ENCODE measurements at regions not wholly inside any gene's neighbourhood (a gene's known extent, or its start where the extent isn't known, plus 50 kb on each side); places are given as distances from the start of the nearest gene placed in this dataset.

DNA sequence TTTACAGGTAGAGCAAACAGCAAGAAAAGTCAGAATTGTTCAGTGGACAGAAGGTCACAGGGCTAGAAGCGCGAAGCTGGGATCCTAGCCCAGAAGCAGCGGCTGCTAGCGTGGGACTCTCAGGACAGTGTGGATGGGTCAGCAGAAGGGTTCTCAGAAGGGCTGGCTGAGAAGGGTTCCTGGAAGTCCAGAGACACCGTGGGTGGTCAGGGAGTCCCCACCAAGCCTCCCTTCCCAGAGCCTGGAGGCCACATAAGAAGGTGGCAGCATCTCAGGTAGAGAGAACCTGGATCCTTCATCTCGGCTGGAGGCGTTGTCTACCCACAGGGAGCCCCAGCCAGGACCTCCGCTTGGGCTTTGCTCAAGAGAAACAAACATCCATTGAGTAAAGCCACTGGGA, 696.3 kb downstream of the PTPRU start:
- ATAC-seq = no peak
- TF ChIP-seq ISL1 (CRISPR knock-in tag; IDR thresholded peaks at IDR 0.05) = no peak
- no peak for TF ChIP-seq TOX (CRISPR knock-in tag; IDR thresholded peaks at IDR 0.05; ENCODE audit: borderline replicate concordance)
- TF ChIP-seq, protein P1, sequence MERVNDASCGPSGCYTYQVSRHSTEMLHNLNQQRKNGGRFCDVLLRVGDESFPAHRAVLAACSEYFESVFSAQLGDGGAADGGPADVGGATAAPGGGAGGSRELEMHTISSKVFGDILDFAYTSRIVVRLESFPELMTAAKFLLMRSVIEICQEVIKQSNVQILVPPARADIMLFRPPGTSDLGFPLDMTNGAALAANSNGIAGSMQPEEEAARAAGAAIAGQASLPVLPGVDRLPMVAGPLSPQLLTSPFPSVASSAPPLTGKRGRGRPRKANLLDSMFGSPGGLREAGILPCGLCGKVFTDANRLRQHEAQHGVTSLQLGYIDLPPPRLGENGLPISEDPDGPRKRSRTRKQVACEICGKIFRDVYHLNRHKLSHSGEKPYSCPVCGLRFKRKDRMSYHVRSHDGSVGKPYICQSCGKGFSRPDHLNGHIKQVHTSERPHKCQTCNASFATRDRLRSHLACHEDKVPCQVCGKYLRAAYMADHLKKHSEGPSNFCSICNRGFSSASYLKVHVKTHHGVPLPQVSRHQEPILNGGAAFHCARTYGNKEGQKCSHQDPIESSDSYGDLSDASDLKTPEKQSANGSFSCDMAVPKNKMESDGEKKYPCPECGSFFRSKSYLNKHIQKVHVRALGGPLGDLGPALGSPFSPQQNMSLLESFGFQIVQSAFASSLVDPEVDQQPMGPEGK (CRISPR knock-in tag; IDR thresholded peaks at IDR 0.05; ENCODE audit: borderline replicate concordance) = no peak

DNA sequence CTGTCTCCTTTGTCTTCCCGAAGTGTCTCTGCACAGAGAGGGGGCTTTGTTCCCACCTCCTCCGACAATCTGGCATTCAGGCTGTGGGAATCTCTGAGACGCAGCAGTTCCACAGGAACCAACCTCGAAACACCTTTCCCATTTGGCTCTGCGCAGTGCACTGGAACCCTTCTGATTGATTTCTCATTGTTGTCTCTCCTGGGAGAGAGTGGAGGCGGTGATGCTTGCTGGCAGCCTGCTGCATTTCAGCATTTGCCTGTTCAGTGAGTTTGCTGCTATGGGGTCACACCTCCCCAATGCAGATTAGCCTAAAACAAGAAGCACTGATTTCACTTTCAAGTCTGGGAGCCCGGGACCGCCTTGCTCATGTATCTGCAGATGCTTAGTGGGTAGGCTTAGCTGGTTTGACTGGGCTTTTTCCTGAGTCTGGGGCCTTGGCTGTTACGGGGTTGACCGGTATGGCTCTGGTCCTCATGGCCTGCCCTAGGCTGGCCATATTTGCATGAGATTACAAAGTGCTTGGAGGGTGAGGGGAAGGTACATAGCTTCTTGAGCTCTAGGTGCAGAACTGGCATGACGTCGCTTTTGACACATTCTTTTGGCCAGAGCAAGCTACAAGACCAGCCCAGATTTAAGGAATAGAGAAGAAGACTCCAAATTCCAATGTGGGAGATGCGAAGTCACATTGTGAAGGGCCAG, 695.3 kb downstream of the PTPRU start:
- TF ChIP-seq SNAI2 (CRISPR knock-in tag; IDR thresholded peaks at IDR 0.05) (no peak), PPARA (CRISPR knock-in tag; IDR thresholded peaks at IDR 0.05; ENCODE audit: borderline replicate concordance) (no peak), ZFP30 (CRISPR knock-in tag; IDR thresholded peaks at IDR 0.05) (no peak), CSDC2 (CRISPR knock-in tag; IDR thresholded peaks at IDR 0.05) (no peak), ZNF565 (CRISPR knock-in tag; conservative IDR thresholded peaks at IDR 0.05; ENCODE audit: low read depth) (no peak), ZNF8 (CRISPR knock-in tag; IDR thresholded peaks at IDR 0.05) (no peak), ZC3H10 (CRISPR knock-in tag; IDR thresholded peaks at IDR 0.05) (no peak), ISL1 (CRISPR knock-in tag; IDR thresholded peaks at IDR 0.05) (no peak), TCF4 (CRISPR knock-in tag; IDR thresholded peaks at IDR 0.05; ENCODE audit: borderline replicate concordance) (no peak)
- TF ChIP-seq, protein P2, sequence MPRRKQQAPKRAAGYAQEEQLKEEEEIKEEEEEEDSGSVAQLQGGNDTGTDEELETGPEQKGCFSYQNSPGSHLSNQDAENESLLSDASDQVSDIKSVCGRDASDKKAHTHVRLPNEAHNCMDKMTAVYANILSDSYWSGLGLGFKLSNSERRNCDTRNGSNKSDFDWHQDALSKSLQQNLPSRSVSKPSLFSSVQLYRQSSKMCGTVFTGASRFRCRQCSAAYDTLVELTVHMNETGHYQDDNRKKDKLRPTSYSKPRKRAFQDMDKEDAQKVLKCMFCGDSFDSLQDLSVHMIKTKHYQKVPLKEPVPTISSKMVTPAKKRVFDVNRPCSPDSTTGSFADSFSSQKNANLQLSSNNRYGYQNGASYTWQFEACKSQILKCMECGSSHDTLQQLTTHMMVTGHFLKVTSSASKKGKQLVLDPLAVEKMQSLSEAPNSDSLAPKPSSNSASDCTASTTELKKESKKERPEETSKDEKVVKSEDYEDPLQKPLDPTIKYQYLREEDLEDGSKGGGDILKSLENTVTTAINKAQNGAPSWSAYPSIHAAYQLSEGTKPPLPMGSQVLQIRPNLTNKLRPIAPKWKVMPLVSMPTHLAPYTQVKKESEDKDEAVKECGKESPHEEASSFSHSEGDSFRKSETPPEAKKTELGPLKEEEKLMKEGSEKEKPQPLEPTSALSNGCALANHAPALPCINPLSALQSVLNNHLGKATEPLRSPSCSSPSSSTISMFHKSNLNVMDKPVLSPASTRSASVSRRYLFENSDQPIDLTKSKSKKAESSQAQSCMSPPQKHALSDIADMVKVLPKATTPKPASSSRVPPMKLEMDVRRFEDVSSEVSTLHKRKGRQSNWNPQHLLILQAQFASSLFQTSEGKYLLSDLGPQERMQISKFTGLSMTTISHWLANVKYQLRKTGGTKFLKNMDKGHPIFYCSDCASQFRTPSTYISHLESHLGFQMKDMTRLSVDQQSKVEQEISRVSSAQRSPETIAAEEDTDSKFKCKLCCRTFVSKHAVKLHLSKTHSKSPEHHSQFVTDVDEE (CRISPR knock-in tag; IDR thresholded peaks at IDR 0.05) = no peak
- TF ChIP-seq, protein P1 (CRISPR knock-in tag; IDR thresholded peaks at IDR 0.05; ENCODE audit: borderline replicate concordance) = no peak
- TF ChIP-seq, protein P3, sequence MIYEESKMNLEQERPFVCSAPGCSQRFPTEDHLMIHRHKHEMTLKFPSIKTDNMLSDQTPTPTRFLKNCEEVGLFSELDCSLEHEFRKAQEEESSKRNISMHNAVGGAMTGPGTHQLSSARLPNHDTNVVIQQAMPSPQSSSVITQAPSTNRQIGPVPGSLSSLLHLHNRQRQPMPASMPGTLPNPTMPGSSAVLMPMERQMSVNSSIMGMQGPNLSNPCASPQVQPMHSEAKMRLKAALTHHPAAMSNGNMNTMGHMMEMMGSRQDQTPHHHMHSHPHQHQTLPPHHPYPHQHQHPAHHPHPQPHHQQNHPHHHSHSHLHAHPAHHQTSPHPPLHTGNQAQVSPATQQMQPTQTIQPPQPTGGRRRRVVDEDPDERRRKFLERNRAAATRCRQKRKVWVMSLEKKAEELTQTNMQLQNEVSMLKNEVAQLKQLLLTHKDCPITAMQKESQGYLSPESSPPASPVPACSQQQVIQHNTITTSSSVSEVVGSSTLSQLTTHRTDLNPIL (CRISPR knock-in tag; IDR thresholded peaks at IDR 0.05; ENCODE audit: low read depth) = no peak
- no peak for ATAC-seq

DNA sequence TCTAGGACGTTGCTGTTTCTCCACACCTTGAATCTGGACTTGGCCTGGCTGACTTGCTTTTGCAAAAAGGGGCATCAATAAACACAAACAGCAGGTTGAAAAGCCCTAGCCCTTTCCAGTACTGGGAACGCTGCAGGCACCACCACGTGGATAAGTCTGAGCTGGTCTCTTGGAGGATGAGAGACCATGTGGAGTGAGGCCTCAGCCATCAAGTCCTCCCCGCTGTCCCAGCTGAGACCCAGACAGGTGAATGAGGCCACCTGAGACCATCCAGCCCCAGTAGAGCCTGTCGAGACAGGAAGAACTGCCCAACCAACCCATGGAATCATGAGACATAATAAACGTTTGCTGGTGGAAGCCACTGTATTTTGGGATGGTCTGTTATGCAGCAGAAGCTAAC, 688.7 kb downstream of the PTPRU start:
- no peak for ATAC-seq
- TF ChIP-seq, protein P3 (CRISPR knock-in tag; IDR thresholded peaks at IDR 0.05; ENCODE audit: low read depth) = no peak
- TF ChIP-seq, protein P1 (CRISPR knock-in tag; IDR thresholded peaks at IDR 0.05; ENCODE audit: borderline replicate concordance) = no peak
- TF ChIP-seq ZFP30 (CRISPR knock-in tag; IDR thresholded peaks at IDR 0.05) (no peak), TOX (CRISPR knock-in tag; IDR thresholded peaks at IDR 0.05; ENCODE audit: borderline replicate concordance) (no peak), OSR1 (CRISPR knock-in tag; IDR thresholded peaks at IDR 0.05) (no peak), RARB (CRISPR knock-in tag; IDR thresholded peaks at IDR 0.05) (no peak), ESRRG (CRISPR knock-in tag; IDR thresholded peaks at IDR 0.05) (no peak), ZNF565 (CRISPR knock-in tag; conservative IDR thresholded peaks at IDR 0.05; ENCODE audit: low read depth) (no peak)
- TF ChIP-seq, protein P4, sequence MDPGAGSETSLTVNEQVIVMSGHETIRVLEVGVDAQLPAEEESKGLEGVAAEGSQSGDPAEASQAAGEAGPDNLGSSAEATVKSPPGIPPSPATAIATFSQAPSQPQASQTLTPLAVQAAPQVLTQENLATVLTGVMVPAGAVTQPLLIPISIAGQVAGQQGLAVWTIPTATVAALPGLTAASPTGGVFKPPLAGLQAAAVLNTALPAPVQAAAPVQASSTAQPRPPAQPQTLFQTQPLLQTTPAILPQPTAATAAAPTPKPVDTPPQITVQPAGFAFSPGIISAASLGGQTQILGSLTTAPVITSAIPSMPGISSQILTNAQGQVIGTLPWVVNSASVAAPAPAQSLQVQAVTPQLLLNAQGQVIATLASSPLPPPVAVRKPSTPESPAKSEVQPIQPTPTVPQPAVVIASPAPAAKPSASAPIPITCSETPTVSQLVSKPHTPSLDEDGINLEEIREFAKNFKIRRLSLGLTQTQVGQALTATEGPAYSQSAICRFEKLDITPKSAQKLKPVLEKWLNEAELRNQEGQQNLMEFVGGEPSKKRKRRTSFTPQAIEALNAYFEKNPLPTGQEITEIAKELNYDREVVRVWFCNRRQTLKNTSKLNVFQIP (CRISPR knock-in tag; IDR thresholded peaks at IDR 0.05; ENCODE audit: borderline replicate concordance, low read depth) = no peak
- TF ChIP-seq, protein P2 (CRISPR knock-in tag; IDR thresholded peaks at IDR 0.05) = no peak
